ENCODE measurements at regions not wholly inside any gene's neighbourhood (a gene's known extent, or its start where the extent isn't known, plus 50 kb on each side); places are given as distances from the start of the nearest gene placed in this dataset.

DNA sequence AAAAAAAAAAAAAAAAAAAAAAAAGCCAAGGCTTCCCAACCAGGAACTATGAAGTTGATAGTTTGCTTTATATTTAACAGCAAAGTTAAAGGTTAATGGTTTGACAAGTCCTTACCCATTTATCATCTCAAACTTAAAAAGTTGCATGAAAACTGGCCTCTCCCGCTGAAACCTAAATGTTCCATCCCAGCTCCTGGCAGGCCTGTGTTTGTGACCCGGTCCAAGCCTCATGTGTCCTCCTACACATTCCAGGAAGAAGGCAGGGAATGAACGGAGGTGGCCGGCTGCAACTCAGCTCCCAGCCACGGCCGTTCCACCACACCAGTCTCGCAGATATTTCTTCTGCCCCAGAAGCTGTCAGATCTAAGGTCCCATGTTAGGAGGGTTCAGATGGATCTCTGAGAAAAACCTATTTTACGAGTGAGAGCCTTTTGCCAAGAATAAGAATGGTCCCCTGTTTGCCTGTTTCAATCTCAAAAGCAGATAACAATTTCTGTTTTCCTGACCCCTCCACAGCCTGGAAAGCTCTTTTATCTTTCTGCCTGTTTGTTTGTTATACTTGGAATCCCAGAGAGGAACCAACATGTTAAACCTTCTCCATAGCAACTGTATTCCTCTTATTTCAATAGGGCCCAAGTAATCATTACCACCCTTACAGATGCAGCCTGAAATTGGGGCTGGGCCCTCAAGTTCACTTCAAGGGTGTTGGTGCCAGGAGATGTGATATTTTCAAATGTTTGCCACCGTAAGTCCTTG lies 56.5 kb downstream of the KCTD12 start:
- Histone ChIP-seq H3K27me3 (ENCODE audit: control insufficient read depth, insufficient read depth, low read length) (no peaks in the 10 kb centered on the region), H3K4me3 (ENCODE audit: low read depth, low read length) (no peak overlapping the region), H3K36me3 (ENCODE audit: control insufficient read depth, insufficient read depth, low read length) (no peaks in the 10 kb centered on the region)
- FAIRE-seq (no peak), DNase-seq (ENCODE audit: low read depth) (no peak)
- TF ChIP-seq CTCF (IDR thresholded peaks at IDR 0.05; ENCODE audit: insufficient read depth, low read length, severe bottlenecking), result no peak

GRCh38 chr13:76828316-76828741 lies 57.9 kb downstream of the KCTD12 start:
- no peaks in the 10 kb centered on the region for H3K36me3 ChIP-seq (ENCODE audit: control insufficient read depth, insufficient read depth, low read length)
- TF ChIP-seq CTCF (IDR thresholded peaks at IDR 0.05; ENCODE audit: insufficient read depth, low read length, severe bottlenecking), result no peak
- FAIRE-seq (no peak), DNase-seq (ENCODE audit: low read depth) (peak; percentile 46)
- H3K27me3 ChIP-seq (ENCODE audit: control insufficient read depth, insufficient read depth, low read length), result no peaks in the 10 kb centered on the region
- no peak overlapping the region for H3K4me3 ChIP-seq (ENCODE audit: low read depth, low read length)

DNA sequence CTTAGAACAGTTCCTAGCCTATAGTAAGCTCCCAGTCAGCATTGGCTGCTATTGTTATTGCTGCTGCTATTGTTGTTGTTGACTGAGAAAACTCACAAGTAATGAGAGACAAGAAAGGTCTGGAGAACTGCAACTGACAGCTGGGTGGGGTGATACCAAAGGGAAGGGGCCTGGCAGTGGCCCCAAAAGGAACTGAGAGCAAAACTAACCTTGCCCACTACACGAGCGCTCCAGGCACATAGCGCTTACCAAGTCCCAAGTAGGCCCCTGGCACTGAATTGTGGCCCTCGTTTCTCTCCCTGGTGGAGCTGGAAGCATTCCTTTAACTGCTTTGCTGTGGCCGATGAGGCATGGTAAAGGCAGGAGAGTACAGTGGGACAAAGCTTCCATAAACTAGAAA lies 59.7 kb downstream of the KCTD12 start:
- no peak for FAIRE-seq
- TF ChIP-seq CTCF (IDR thresholded peaks at IDR 0.05; ENCODE audit: insufficient read depth, low read length, severe bottlenecking), result no peak
- Histone ChIP-seq H3K36me3 (ENCODE audit: control insufficient read depth, insufficient read depth, low read length) (no peaks in the 10 kb centered on the region), H3K4me3 (ENCODE audit: low read depth, low read length) (no peak overlapping the region), H3K27me3 (ENCODE audit: control insufficient read depth, insufficient read depth, low read length) (no peaks in the 10 kb centered on the region)
- no peak for DNase-seq (ENCODE audit: low read depth)

GRCh38 chr13:76825430-76825829 lies 60.8 kb downstream of the KCTD12 start:
- FAIRE-seq (no peak), DNase-seq (ENCODE audit: low read depth) (no peak)
- H3K4me3 ChIP-seq (ENCODE audit: low read depth, low read length), result no peak overlapping the region
- no peaks in the 10 kb centered on the region for H3K36me3 ChIP-seq (ENCODE audit: control insufficient read depth, insufficient read depth, low read length)
- no peaks in the 10 kb centered on the region for H3K27me3 ChIP-seq (ENCODE audit: control insufficient read depth, insufficient read depth, low read length)
- TF ChIP-seq CTCF (IDR thresholded peaks at IDR 0.05; ENCODE audit: insufficient read depth, low read length, severe bottlenecking), result no peak

GRCh38 chr13:76823969-76824368 lies 62.2 kb downstream of the KCTD12 start:
- FAIRE-seq (no peak), DNase-seq (ENCODE audit: low read depth) (no peak)
- Histone ChIP-seq H3K36me3 (ENCODE audit: control insufficient read depth, insufficient read depth, low read length) (no peaks in the 10 kb centered on the region), H3K4me3 (ENCODE audit: low read depth, low read length) (no peak overlapping the region), H3K27me3 (ENCODE audit: control insufficient read depth, insufficient read depth, low read length) (no peaks in the 10 kb centered on the region)
- TF ChIP-seq CTCF (IDR thresholded peaks at IDR 0.05; ENCODE audit: insufficient read depth, low read length, severe bottlenecking), result no peak

Data from bronchial epithelial cell (primary cell).